ENCODE measurements at regions not wholly inside any gene's neighbourhood (a gene's known extent, or its start where the extent isn't known, plus 50 kb on each side); places are given as distances from the start of the nearest gene placed in this dataset.
A peak's percentile ranks its signal among the peaks of the same experiment; 100 is the strongest.

DNA sequence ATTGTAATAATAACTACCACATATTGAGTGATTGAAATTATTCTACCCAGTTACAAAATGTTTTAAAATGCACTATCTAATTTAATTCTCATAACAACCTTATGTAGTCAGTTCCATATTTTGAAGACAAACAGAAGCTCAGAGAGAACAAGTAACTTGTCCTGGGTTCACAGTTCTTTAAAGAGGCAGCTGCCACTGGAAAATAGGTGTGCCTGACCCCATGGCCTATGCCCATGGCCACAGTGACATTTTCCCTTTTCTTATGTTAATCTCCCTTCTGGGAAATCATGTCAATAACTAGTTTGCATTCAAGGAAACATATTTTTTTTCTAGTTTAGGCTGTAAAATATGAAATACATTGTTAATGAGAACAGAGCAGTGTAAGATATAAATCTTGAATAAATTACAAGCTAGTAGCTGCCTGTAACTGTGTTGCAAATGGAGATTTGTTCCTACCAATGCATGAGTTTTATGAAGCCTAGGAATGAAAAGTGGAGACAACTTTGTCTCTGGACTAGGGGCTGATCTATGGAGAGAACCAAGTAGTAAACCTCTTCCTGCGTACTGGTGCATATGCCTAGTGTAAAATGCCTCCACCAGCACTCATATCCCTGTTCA is 1018.0 kb downstream of the NTRK3 start:
- no peak for TF ChIP-seq CTCF (IDR thresholded peaks at IDR 0.05; ENCODE audit: poor library complexity, severe bottlenecking)
- DNase-seq (ENCODE audit: low spot score), result no peak
- Histone ChIP-seq H3K27ac (ENCODE audit: poor library complexity, severe bottlenecking) (no peak overlapping the region), H3K36me3 (ENCODE audit: low read depth) (no peaks in the 10 kb centered on the region), H3K27me3 (ENCODE audit: insufficient read depth, poor library complexity, severe bottlenecking) (no peaks in the 10 kb centered on the region), H3K4me3 (ENCODE audit: severe bottlenecking) (no peak overlapping the region), H3K9me3 (ENCODE audit: severe bottlenecking) (no peaks in the 10 kb centered on the region), H3K4me1 (ENCODE audit: insufficient read depth, poor library complexity, severe bottlenecking) (no peaks in the 10 kb centered on the region)
- ATAC-seq (ENCODE audit: low read depth), result no peak

- Histone ChIP-seq H3K27me3 (ENCODE audit: insufficient read depth, poor library complexity, severe bottlenecking) (no peaks in the 10 kb centered on the region), H3K36me3 (ENCODE audit: low read depth) (no peaks in the 10 kb centered on the region), H3K4me1 (ENCODE audit: insufficient read depth, poor library complexity, severe bottlenecking) (no peaks in the 10 kb centered on the region), H3K9me3 (ENCODE audit: severe bottlenecking) (peaks cover 3% of the 10 kb centered on the region), H3K27ac (ENCODE audit: poor library complexity, severe bottlenecking) (no peak overlapping the region), H3K4me3 (ENCODE audit: severe bottlenecking) (no peak overlapping the region)
- TF ChIP-seq CTCF (IDR thresholded peaks at IDR 0.05; ENCODE audit: poor library complexity, severe bottlenecking), result no peak
- DNase-seq (ENCODE audit: low spot score), result no peak
- ATAC-seq (ENCODE audit: low read depth), result no peak
Observed at GRCh38 chr15:87228460-87228859, 1028.1 kb downstream of the NTRK3 start.

DNA sequence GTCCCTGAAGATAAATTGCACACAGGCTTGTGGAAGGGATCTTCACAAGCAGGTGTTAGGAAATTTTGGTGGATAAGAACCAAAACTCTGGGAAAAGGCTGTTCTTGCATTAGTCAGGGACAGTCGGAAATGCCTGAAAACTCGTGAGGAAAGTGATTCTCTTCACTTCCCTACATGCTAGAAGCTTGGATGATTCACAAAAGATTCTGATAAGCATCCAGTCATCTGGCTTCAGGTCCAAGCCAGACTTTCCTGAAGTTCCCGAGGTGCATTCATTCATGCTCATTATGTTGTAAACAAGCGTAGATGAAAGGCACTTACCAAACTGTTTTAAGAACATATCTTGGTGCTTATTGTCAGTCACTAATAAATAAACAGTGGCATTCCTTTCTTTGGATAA is 1028.7 kb downstream of the NTRK3 start:
- H3K9me3 ChIP-seq (ENCODE audit: severe bottlenecking), result peaks cover 3% of the 10 kb centered on the region
- peak; percentile 58; the same call in 1 of the 3 replicates for ATAC-seq (ENCODE audit: low read depth)
- no peak for TF ChIP-seq CTCF (IDR thresholded peaks at IDR 0.05; ENCODE audit: poor library complexity, severe bottlenecking)
- no peaks in the 10 kb centered on the region for H3K4me1 ChIP-seq (ENCODE audit: insufficient read depth, poor library complexity, severe bottlenecking)
- no peak for DNase-seq (ENCODE audit: low spot score)
- no peak overlapping the region for H3K27ac ChIP-seq (ENCODE audit: poor library complexity, severe bottlenecking)
- no peak overlapping the region for H3K4me3 ChIP-seq (ENCODE audit: severe bottlenecking)
- no peaks in the 10 kb centered on the region for H3K36me3 ChIP-seq (ENCODE audit: low read depth)
- no peaks in the 10 kb centered on the region for H3K27me3 ChIP-seq (ENCODE audit: insufficient read depth, poor library complexity, severe bottlenecking)

DNA sequence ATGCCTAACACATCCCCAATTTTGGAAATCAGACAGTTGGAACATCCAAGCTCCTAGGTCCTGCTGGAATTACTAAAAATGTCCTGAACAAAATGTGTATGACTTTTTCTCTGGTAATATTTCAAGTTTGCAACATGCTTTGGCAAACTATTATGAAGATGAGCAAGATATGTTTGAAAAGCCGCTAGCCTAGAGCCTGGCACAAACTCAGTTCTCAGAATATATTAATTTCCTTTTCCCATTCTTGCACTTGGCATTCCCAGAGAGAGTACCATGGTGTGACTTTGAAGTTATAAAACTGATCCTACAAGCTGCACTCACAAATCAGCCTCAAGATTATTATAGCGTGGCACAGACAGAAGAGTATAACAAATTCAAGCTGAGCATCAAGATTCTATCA is 1031.1 kb downstream of the NTRK3 start:
- no peaks in the 10 kb centered on the region for H3K27me3 ChIP-seq (ENCODE audit: insufficient read depth, poor library complexity, severe bottlenecking)
- TF ChIP-seq CTCF (IDR thresholded peaks at IDR 0.05; ENCODE audit: poor library complexity, severe bottlenecking), result no peak
- H3K9me3 ChIP-seq (ENCODE audit: severe bottlenecking), result no peaks in the 10 kb centered on the region
- H3K4me1 ChIP-seq (ENCODE audit: insufficient read depth, poor library complexity, severe bottlenecking), result peaks cover 2% of the 10 kb centered on the region
- ATAC-seq (ENCODE audit: low read depth) (no peak), DNase-seq (ENCODE audit: low spot score) (no peak)
- no peak overlapping the region for H3K27ac ChIP-seq (ENCODE audit: poor library complexity, severe bottlenecking)
- H3K36me3 ChIP-seq (ENCODE audit: low read depth), result no peaks in the 10 kb centered on the region
- no peak overlapping the region for H3K4me3 ChIP-seq (ENCODE audit: severe bottlenecking)

DNA sequence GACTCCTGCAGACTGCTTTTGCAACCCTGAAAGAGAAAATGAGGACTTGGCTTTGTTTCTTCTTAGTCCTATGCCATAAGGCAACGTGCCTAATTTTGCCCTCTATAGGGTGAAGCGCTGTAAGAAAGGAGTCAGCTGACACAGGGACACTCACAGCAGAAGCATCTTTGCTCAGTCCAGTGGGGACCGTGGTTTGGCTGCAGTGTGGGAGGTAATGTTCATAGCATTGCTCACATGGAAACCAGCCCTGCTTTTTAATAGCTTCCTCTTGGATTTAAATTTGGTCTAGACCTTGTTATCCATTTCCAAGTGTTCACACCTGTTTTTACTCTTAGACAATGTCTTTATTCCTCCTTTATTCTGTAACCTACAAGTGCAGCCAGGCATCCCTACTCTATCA is 1032.1 kb downstream of the NTRK3 start:
- ATAC-seq (ENCODE audit: low read depth) (no peak), DNase-seq (ENCODE audit: low spot score) (no peak)
- H3K27me3 ChIP-seq (ENCODE audit: insufficient read depth, poor library complexity, severe bottlenecking), result no peaks in the 10 kb centered on the region
- no peak overlapping the region for H3K27ac ChIP-seq (ENCODE audit: poor library complexity, severe bottlenecking)
- TF ChIP-seq CTCF (IDR thresholded peaks at IDR 0.05; ENCODE audit: poor library complexity, severe bottlenecking), result no peak
- H3K4me1 ChIP-seq (ENCODE audit: insufficient read depth, poor library complexity, severe bottlenecking), result peaks cover 11% of the 10 kb centered on the region
- no peaks in the 10 kb centered on the region for H3K9me3 ChIP-seq (ENCODE audit: severe bottlenecking)
- no peak overlapping the region for H3K4me3 ChIP-seq (ENCODE audit: severe bottlenecking)
- no peaks in the 10 kb centered on the region for H3K36me3 ChIP-seq (ENCODE audit: low read depth)

All from RWPE2 (cell line).